Muscle layer of duodenum (tissue), 2 donors: ENCODE measurements at regions not wholly inside any gene's neighbourhood (a gene's known extent, or its start where the extent isn't known, plus 50 kb on each side); places are given as distances from the start of the nearest gene placed in this dataset.

Experiments used
- H3K27ac ChIP-seq: one replicate; pipeline ENCODE4 v1.7.0; 2013; ENCODE audit warnings: mild to moderate bottlenecking, low read length
- H3K27me3 ChIP-seq: one replicate; pipeline ENCODE4 v1.7.0; 2013; ENCODE audit warnings: low read depth, mild to moderate bottlenecking, control low read depth, low read length
- H3K36me3 ChIP-seq, 2 donors: one replicate each; pipeline ENCODE4 v1.7.0; 2013; ENCODE audit warnings: low read length in 2 of 2, control low read depth in 1 of 2, mild to moderate bottlenecking in 1 of 2; ENCODE audit not compliant: insufficient read depth in 2 of 2, control insufficient read depth in 1 of 2
- H3K4me1 ChIP-seq, 2 donors: one replicate each; pipeline ENCODE4 v1.7.0; 2013; ENCODE audit warnings: low read length in 2 of 2, mild to moderate bottlenecking in 2 of 2, control low read depth in 1 of 2, moderate library complexity in 1 of 2; ENCODE audit not compliant: insufficient read depth in 2 of 2, control insufficient read depth in 1 of 2
- H3K4me3 ChIP-seq, 2 donors: one replicate each; pipeline ENCODE4 v1.7.0; 2013; ENCODE audit warnings: low read length in 2 of 2, low read depth in 1 of 2, mild to moderate bottlenecking in 1 of 2
- H3K9me3 ChIP-seq, 2 donors: one replicate each; pipeline ENCODE4 v1.7.0; 2013; ENCODE audit warnings: low read length in 2 of 2, control low read depth in 1 of 2, mild to moderate bottlenecking in 1 of 2; ENCODE audit not compliant: control insufficient read depth in 1 of 2
- donor health status: healthy.

DNA sequence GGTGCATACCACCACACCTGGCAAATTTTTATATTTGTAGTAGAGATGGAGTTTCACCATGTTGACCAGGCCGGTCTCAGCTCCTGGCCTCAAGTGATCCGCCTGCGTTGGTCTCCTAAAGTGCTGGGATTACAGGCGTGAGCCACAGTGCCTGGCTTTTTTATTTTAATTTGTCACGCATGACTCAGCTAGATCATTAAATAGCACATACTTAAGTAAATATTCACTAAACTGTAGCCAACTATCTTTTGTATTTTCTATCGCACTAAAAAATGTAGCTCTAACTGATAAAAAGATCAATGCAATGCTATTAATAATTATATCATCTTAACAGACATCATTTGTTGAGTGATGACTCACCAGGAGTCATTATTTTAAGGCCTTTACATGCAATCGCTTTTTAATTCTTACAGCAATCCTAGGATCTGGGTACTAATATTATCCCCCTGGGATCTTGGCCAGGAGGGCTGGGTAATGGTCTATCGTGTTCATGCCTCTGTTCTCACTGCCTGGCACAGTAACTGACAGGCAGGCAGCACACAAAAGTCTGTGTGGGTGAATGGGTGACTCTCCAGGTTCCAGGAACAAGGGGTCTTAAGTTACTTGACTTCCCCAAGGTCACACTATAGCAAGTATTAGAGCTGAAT, 693.5 kb upstream of the EEF2KMT start:
- Histone ChIP-seq H3K4me3 (no peak overlapping the region), H3K36me3 (no peaks in the 10 kb centered on the region), H3K9me3 (peaks cover 0 to 2% of the 10 kb centered on the region in 2 donors), H3K4me1 (no peaks in the 10 kb centered on the region), H3K27me3 (no peaks in the 10 kb centered on the region), H3K27ac (no peak overlapping the region)

DNA sequence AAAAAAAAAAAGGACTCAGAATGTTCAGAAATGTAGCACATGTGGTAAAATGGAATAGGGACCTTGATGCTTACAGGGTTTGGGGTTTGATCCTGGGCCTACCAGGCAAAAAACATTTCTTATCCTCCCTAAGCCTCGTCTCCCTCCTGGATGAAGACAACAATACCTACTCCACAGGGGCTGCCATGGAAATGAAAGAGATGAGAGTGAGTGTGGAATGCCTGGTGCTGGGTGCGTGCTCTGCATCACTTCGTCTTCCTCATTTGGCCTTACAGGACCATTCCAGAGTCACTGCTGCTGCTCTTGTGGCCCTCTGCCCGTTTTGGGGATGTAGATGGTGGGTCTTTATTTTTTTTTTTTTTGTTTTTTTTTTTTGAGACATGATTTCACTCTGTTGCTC, 692.9 kb upstream of the EEF2KMT start:
- Histone ChIP-seq H3K9me3 (peaks cover 0 to 2% of the 10 kb centered on the region in 2 donors), H3K27me3 (no peaks in the 10 kb centered on the region), H3K36me3 (no peaks in the 10 kb centered on the region), H3K27ac (no peak overlapping the region), H3K4me1 (no peaks in the 10 kb centered on the region), H3K4me3 (no peak overlapping the region)

DNA sequence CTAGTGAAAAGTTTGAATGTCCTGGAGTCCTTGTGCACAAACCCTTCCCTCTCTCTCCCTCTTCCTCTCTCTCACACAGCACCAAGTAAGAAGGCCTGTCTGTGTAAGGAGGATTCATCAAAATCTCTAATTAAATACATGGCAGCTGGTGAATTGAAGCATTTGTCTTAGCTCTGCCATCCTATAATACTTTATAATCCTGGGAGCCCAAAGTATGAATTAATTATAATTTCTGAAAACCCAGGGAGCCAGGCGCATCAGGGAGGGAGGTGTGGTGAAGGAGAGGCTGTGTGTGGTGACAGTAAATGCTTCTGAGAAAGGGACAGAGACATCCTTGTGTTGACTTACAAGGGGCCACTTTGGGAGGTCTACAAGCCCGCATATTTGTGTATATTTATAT, 691.4 kb upstream of the EEF2KMT start:
- H3K36me3 ChIP-seq = no peaks in the 10 kb centered on the region
- H3K4me3 ChIP-seq = no peak overlapping the region
- no peak overlapping the region for H3K27ac ChIP-seq
- H3K27me3 ChIP-seq = no peaks in the 10 kb centered on the region
- peaks cover 0 to 2% of the 10 kb centered on the region in 2 donors for H3K9me3 ChIP-seq
- no peaks in the 10 kb centered on the region for H3K4me1 ChIP-seq

DNA sequence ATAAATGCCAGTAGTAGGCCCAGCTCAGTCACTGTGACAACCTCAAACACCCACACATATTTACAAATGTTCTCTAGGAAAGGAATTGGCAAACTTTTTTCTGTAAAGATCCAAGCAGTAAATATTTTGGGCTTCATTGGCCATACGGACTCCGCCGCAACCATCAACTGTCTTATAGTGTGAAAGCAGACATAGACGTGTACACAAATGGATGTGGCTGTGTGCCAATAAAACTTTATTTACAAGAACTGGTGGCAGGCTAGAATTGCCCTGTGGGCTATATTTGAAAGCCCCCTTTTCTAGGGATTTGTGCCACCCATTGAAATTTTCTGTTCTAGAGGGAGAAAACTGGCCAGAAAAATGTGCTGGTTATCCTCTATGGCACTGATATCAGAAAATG, 683.8 kb upstream of the EEF2KMT start:
- Histone ChIP-seq H3K9me3 (no peaks in the 10 kb centered on the region), H3K4me1 (no peaks in the 10 kb centered on the region), H3K4me3 (no peak overlapping the region), H3K36me3 (no peaks in the 10 kb centered on the region), H3K27ac (no peak overlapping the region), H3K27me3 (no peaks in the 10 kb centered on the region)

DNA sequence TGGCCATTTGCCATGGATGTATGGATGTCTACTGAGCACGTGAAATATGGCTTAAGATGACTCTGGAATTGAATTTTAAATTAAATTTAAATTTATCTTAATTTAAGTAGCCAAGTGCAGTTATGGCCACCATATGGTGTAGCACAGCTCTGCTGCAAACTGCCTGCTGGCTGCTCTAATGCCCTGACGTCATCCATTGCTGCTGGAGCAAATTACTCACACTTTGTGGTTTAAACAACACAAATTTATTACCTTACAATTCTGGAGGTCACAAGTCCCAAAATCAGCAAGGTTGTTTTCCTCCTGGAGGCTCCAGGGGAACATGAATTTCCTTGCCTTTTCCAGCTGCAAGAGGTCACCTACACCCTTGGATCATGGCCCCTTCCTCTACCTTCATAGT, 679.3 kb upstream of the EEF2KMT start:
- Histone ChIP-seq H3K27me3 (no peaks in the 10 kb centered on the region), H3K9me3 (no peaks in the 10 kb centered on the region), H3K4me1 (no peaks in the 10 kb centered on the region), H3K27ac (no peak overlapping the region), H3K4me3 (no peak overlapping the region), H3K36me3 (no peaks in the 10 kb centered on the region)

DNA sequence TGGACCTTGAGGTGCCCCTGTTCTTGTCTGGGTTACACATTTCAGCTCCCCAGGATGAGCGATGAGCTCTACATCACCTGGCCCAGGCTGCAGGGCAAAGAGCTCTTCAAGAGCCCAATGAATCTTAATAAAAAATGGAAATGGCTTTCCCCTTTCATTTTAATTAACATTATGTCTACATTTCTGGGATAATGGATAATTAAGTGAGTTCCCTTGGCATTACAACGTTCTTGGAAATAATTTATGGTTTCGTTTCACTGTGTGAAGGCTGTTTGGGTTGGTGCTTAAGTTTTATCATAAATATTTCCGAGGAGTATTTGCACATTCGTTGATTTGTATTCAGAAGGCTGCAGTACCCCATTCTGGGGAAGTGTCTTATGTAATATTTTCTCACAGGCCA, 678.3 kb upstream of the EEF2KMT start:
- Histone ChIP-seq H3K4me3 (no peak overlapping the region), H3K27ac (no peak overlapping the region), H3K27me3 (no peaks in the 10 kb centered on the region), H3K9me3 (no peaks in the 10 kb centered on the region), H3K4me1 (no peaks in the 10 kb centered on the region), H3K36me3 (no peaks in the 10 kb centered on the region)

DNA sequence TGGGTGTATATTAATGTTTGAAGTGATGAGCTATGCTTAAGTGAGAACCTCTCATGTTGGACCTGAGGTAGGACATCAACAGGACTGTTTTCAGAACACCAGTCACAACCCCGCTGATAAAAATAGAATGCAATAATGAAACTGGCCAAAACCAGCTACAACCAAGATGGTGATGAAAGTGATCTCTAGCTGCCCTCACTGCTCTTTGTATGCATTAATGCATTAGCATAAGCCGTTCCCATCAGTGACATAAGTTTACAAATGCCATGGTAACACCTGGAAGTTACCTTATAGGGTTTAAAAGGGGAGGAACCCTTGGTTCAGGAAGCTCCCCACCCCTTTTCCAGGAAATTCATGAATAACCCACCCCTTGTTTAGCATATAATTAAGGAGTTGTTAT, 672.5 kb upstream of the EEF2KMT start:
- Histone ChIP-seq H3K4me1 (no peaks in the 10 kb centered on the region), H3K27me3 (no peaks in the 10 kb centered on the region), H3K9me3 (no peaks in the 10 kb centered on the region), H3K4me3 (no peak overlapping the region), H3K27ac (no peak overlapping the region), H3K36me3 (no peaks in the 10 kb centered on the region)

DNA sequence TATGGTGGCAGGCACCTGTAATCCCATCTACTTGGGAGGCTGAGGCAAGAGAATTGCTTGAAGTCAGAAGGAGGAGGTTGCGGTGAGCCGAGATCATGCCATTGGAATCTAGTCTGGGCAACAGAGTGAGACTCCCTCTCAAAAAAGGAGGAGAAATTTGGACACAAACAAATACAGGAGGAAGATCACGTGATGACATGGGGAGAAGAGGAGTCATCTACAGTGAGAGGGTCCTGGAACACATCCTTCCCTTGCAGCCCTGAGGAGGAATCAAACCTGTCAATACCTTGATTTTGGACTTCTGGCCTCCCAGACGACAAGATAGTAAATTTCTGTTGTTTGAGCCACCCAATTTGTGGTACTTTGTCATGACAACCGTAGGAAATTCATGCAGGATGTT, 671.9 kb upstream of the EEF2KMT start:
- no peaks in the 10 kb centered on the region for H3K27me3 ChIP-seq
- H3K27ac ChIP-seq = no peak overlapping the region
- no peaks in the 10 kb centered on the region for H3K9me3 ChIP-seq
- H3K4me3 ChIP-seq = no peak overlapping the region
- no peaks in the 10 kb centered on the region for H3K4me1 ChIP-seq
- no peaks in the 10 kb centered on the region for H3K36me3 ChIP-seq

DNA sequence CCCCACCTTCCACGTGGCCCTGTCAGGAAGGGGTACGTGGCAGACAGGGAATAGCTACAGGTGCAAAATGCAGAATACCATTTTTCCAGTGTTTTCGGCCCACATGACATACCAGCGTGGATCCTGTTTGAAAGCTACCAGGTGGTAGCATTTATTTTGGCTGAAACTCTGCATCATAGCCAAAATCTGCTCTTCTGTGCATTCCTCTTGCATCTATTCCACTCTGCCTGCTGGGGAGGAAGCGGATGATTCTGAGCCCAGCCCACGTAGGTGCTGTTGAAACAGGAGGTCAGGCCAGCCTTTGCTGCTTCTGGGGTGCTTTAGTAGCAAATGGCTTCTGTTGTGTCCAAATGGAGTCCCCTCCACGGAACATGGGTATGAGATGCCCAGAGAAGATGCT, 670.9 kb upstream of the EEF2KMT start:
- Histone ChIP-seq H3K4me3 (no peak overlapping the region), H3K36me3 (no peaks in the 10 kb centered on the region), H3K4me1 (no peaks in the 10 kb centered on the region), H3K27me3 (no peaks in the 10 kb centered on the region), H3K27ac (no peak overlapping the region), H3K9me3 (no peaks in the 10 kb centered on the region)

DNA sequence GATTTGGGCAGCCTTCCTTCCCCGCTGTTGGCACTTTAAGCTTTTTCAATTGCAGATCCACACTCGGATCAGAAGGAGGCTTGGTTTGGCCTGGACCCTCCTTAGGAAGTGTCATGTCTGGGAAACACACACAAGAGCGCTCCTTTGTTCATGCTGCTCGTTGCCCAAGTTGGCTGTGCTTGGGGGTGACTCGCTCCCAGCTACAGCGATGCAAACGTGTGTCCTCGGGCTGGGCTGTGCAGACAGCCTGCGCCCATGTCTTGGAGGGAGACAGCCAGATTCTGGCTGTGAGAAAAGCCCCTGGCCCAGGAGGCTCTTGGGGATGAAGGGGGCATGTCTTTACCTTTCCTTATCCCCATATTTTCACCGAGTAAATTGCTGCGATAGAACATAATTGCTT, 665.6 kb upstream of the EEF2KMT start:
- Histone ChIP-seq H3K36me3 (no peaks in the 10 kb centered on the region), H3K27ac (no peak overlapping the region), H3K4me3 (no peak overlapping the region), H3K4me1 (no peaks in the 10 kb centered on the region), H3K9me3 (no peaks in the 10 kb centered on the region), H3K27me3 (no peaks in the 10 kb centered on the region)

DNA sequence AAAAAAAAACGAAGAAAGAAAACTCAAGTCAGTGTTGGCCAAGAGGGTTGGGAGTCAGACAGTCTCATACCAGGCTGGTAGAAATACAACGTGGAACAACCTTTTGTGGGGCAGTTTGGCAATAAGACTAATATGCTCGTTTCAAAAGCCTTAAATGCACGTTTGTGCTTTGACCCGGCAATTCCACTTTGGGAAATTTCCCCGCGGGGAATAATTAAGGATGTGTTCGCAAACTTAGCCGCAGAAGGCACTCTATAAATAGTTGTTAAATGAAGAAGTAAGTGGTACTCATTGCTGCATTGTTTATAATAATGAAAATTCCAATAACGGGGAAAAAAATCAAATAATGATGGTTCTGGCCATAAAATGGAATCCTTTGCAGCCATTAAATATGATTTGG, 664.8 kb upstream of the EEF2KMT start:
- H3K4me1 ChIP-seq = no peaks in the 10 kb centered on the region
- H3K4me3 ChIP-seq = no peak overlapping the region
- H3K27me3 ChIP-seq = no peaks in the 10 kb centered on the region
- no peak overlapping the region for H3K27ac ChIP-seq
- no peaks in the 10 kb centered on the region for H3K9me3 ChIP-seq
- H3K36me3 ChIP-seq = no peaks in the 10 kb centered on the region

DNA sequence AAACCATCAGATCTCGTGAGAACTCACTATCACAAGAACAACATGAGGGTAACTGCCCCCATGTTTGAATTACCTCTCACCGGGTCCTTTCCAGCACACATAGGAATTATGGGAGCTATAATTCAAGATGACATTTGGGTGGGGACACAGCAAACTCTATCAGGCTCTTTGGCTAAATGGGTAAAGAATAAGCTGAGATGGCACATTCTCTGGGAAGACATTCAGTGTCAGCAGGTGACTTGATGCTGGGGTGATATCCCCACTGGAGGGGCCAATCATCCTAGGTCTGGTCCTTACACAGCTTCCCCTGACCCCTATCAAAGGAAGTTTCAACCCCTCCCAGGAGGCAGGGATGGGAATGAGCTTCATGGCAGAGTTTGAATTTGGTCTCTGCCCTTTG, 664.0 kb upstream of the EEF2KMT start:
- Histone ChIP-seq H3K27ac (no peak overlapping the region), H3K9me3 (no peaks in the 10 kb centered on the region), H3K4me3 (no peak overlapping the region), H3K36me3 (no peaks in the 10 kb centered on the region), H3K4me1 (no peaks in the 10 kb centered on the region), H3K27me3 (no peaks in the 10 kb centered on the region)
